ENCODE measurements at regions not wholly inside any gene's neighbourhood (a gene's known extent, or its start where the extent isn't known, plus 50 kb on each side); places are given as distances from the start of the nearest gene placed in this dataset.
"Not testable (repeated sequence)": the region's sequence is repeated elsewhere in the genome, so short reads cannot be mapped to it uniquely, and the experiment has no call there.

GRCh38 chr6:26861913-26862312 is 202.4 kb upstream of the ZNF322 start:
- H3K9me3 ChIP-seq; H3K4me1 ChIP-seq; H3K4me3 ChIP-seq; intact Hi-C loops (cut with DNase I); DNase-seq; H3K36me3 ChIP-seq; H3K27ac ChIP-seq; H3K27me3 ChIP-seq: not testable (repeated sequence)
- 86 to 95% methylated on average over 2 of the region's 2 CpGs for WGBS, 2 donors

GRCh38 chr6:26863641-26864040 is 204.1 kb upstream of the ZNF322 start:
- H3K27ac ChIP-seq; H3K27me3 ChIP-seq; intact Hi-C loops (cut with DNase I); H3K9me3 ChIP-seq; H3K4me3 ChIP-seq; H3K4me1 ChIP-seq; H3K36me3 ChIP-seq; DNase-seq: not testable (repeated sequence)
- WGBS, 2 donors: 92 to 95% methylated on average over 6 of the region's 6 CpGs

GRCh38 chr6:26898785-26899184 is 239.2 kb upstream of the ZNF322 start:
- H3K27ac ChIP-seq; intact Hi-C loops (cut with DNase I); H3K9me3 ChIP-seq; DNase-seq; H3K4me1 ChIP-seq; H3K4me3 ChIP-seq; H3K36me3 ChIP-seq; H3K27me3 ChIP-seq: not testable (repeated sequence)
- 92% methylated on average over 6 of the region's 9 CpGs; no CpG with 5 or more reads in 1 of the 2 donors for WGBS, 2 donors

GRCh38 chr6:26924206-26924605 is 264.7 kb upstream of the ZNF322 start:
- WGBS, 2 donors: 88 to 90% methylated on average over 2 of the region's 2 CpGs
- intact Hi-C loops (cut with DNase I): not testable (repeated sequence)

GRCh38 chr6:26928190-26928589 is 268.6 kb upstream of the ZNF322 start:
- intact Hi-C loops (cut with DNase I); H3K27me3 ChIP-seq; H3K4me3 ChIP-seq; H3K27ac ChIP-seq; H3K9me3 ChIP-seq; H3K4me1 ChIP-seq; H3K36me3 ChIP-seq; DNase-seq: not testable (repeated sequence)
- 73 to 79% methylated on average over 1 of the region's 2 CpGs for WGBS, 2 donors

More at GRCh38 chr6:26924206-26924605, 264.7 kb upstream of the ZNF322 start:
- not testable (repeated sequence) for H3K27me3 ChIP-seq, H3K27ac ChIP-seq, H3K36me3 ChIP-seq, DNase-seq, H3K4me3 ChIP-seq, H3K4me1 ChIP-seq, H3K9me3 ChIP-seq

- DNase-seq; H3K4me3 ChIP-seq; H3K27me3 ChIP-seq; intact Hi-C loops (cut with DNase I); H3K36me3 ChIP-seq; H3K9me3 ChIP-seq; H3K27ac ChIP-seq; H3K4me1 ChIP-seq: not testable (repeated sequence)
- WGBS, 2 donors: 85 to 96% methylated on average over 1 of the region's 1 CpG
Measured at GRCh38 chr6:26937258-26937657, 277.7 kb upstream of the ZNF322 start.

- H3K36me3 ChIP-seq; DNase-seq; H3K4me1 ChIP-seq; H3K27ac ChIP-seq; H3K9me3 ChIP-seq; H3K27me3 ChIP-seq; H3K4me3 ChIP-seq; intact Hi-C loops (cut with DNase I): not testable (repeated sequence)
- whole genome bisulfite sequencing, 2 donors: 84 to 85% methylated on average over 3 of the region's 3 CpGs
Measured at GRCh38 chr6:26951211-26951610, 291.7 kb upstream of the ZNF322 start.

GRCh38 chr6:26956078-26956600 is 291.4 kb upstream of the PRSS16 start:
- TF ChIP-seq POLR2A (IDR thresholded peaks at IDR 0.05): peak in 1 of 4 donors; percentile 31

GRCh38 chr6:26956601-26957184 is 290.8 kb upstream of the PRSS16 start:
- intact Hi-C loops (cut with DNase I); H3K27me3 ChIP-seq; H3K4me1 ChIP-seq; H3K36me3 ChIP-seq; H3K9me3 ChIP-seq: not testable (repeated sequence)
- peak; percentile 15 for DNase-seq
- Histone ChIP-seq H3K4me3 (peak overlapping the region; percentile 61 to 78 (median 67)), H3K27ac (peak overlapping the region; percentile 85 to 94 (median 88))
- 0 to 6% methylated on average over 2 to 5 of the region's 54 CpGs for WGBS, 2 donors
- TF ChIP-seq CTCF (IDR thresholded peaks at IDR 0.05): peak in 5 of 6 experiments; percentile 49 to 75 (median 58)

More at GRCh38 chr6:26956078-26956600, 291.4 kb upstream of the PRSS16 start:
- peak overlapping the region; percentile 85 to 94 (median 88) for H3K27ac ChIP-seq
- peak overlapping the region; percentile 61 to 78 (median 67) for H3K4me3 ChIP-seq
- DNase-seq; H3K27me3 ChIP-seq; H3K9me3 ChIP-seq; H3K36me3 ChIP-seq; H3K4me1 ChIP-seq; intact Hi-C loops (cut with DNase I): not testable (repeated sequence)
- whole genome bisulfite sequencing, 2 donors: 3 to 4% methylated on average over 4 to 5 of the region's 20 CpGs

- intact Hi-C loops (cut with DNase I); H3K4me1 ChIP-seq; H3K36me3 ChIP-seq; H3K27me3 ChIP-seq; H3K9me3 ChIP-seq; DNase-seq: not testable (repeated sequence)
- H3K4me3 ChIP-seq: peak overlapping the region; percentile 61 to 78 (median 67)
- peak overlapping the region; percentile 14 to 88 (median 86) for H3K27ac ChIP-seq
- 36 to 47% methylated on average over 6 of the region's 6 CpGs for WGBS, 2 donors
Measured at GRCh38 chr6:26957399-26958127, 289.9 kb upstream of the PRSS16 start.

- DNase-seq; H3K27me3 ChIP-seq; H3K9me3 ChIP-seq; H3K4me3 ChIP-seq; H3K27ac ChIP-seq; intact Hi-C loops (cut with DNase I); H3K36me3 ChIP-seq; H3K4me1 ChIP-seq: not testable (repeated sequence)
Measured at GRCh38 chr6:26961236-26961635, 286.3 kb upstream of the PRSS16 start.

Data from esophagus squamous epithelium (tissue), 5 donors.